ENCODE measurements at regions not wholly inside any gene's neighbourhood (a gene's known extent, or its start where the extent isn't known, plus 50 kb on each side); places are given as distances from the start of the nearest gene placed in this dataset.

GRCh38 chr13:75151081-75151643 is 330.8 kb downstream of the TBC1D4 start:
- TF ChIP-seq, protein P1, sequence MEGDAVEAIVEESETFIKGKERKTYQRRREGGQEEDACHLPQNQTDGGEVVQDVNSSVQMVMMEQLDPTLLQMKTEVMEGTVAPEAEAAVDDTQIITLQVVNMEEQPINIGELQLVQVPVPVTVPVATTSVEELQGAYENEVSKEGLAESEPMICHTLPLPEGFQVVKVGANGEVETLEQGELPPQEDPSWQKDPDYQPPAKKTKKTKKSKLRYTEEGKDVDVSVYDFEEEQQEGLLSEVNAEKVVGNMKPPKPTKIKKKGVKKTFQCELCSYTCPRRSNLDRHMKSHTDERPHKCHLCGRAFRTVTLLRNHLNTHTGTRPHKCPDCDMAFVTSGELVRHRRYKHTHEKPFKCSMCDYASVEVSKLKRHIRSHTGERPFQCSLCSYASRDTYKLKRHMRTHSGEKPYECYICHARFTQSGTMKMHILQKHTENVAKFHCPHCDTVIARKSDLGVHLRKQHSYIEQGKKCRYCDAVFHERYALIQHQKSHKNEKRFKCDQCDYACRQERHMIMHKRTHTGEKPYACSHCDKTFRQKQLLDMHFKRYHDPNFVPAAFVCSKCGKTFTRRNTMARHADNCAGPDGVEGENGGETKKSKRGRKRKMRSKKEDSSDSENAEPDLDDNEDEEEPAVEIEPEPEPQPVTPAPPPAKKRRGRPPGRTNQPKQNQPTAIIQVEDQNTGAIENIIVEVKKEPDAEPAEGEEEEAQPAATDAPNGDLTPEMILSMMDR (IDR thresholded peaks at IDR 0.05; ENCODE audit: low read depth, low read length, poor library complexity, severe bottlenecking): no peak
- no peak for TF ChIP-seq EZH2phosphoT487 (IDR thresholded peaks at IDR 0.05; ENCODE audit: borderline replicate concordance, low read length)
